ENCODE measurements at regions not wholly inside any gene's neighbourhood (a gene's known extent, or its start where the extent isn't known, plus 50 kb on each side); places are given as distances from the start of the nearest gene placed in this dataset.
"Not testable (repeated sequence)": the region's sequence is repeated elsewhere in the genome, so short reads cannot be mapped to it uniquely, and the experiment has no call there.

DNA sequence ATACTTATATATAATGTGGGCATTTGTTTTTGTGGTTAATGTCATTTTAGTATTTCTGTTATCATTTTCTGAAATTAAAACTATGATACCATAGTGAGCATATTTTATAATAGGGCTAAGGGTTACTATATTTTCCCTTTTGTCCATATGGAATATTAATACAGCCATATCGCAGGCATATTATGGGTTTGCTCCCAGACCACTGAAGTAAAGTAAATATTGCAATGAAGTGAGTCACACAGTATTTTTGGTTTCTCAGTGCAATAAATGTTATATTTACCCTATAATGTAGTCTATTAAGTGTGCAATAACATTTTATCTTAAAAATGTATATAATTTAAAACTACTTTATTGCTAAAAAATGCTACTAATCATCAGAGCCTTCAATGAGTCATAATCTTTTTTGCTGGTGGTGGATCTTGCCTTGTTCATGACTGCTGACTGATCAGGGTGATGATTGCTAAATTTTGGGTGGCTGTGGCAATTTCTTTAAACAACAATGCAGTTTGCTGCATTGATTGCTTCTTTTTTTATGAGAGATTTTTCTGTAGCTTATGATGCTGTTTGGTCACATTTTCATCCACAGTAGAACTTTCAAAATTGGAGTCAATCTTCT is 1044.5 kb upstream of the NOVA1 start:
- no peak for DNase-seq

DNA sequence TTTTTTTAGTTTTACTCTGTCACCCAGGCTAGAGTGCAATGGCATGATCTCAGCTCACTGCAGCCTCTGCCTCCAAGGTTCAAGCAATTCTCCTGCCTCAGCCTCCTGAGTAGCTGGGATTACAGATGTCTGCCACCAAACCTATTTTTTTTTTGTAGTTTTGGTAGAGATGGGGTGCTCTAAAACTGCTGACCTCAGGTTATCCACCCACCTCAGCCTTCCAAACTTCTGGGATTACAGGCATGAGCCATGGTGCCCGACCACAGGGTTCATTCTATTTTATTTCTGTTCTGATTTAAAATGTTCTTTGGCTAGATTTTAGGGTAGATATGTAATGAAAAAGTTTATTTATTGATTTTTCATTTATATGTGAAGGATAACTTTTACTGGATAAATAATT is 1062.8 kb upstream of the NOVA1 start:
- no peak for DNase-seq

- DNase-seq: no peak
These were observed 1070.7 kb upstream of the NOVA1 start for GRCh38 chr14:27668531-27668930.

DNA sequence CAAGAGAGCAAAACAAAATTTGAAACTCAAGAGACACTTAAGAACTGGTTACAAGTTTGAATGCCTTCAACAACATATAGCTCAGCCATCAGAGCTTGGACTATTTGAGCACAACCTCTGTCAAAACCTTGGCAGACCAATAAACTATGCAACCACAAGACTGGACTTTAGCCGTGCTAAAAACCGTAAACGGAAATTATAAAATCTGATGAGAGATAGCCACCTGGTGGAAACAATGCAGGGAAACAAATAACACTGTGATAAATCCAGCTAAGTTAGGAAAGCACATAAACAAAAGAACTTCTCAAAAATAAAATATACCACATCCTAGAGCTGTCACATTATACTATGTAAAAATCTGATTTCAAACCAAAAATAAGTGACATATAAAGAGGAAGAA is 1074.2 kb upstream of the NOVA1 start:
- no peak for DNase-seq

- DNase-seq: not testable (repeated sequence)
These were observed 1075.2 kb upstream of the NOVA1 start for GRCh38 chr14:27672811-27673737.

GRCh38 chr14:27686137-27686536 is 1080.5 kb upstream of the FOXG1 start:
- DNase-seq: no peak

DNA sequence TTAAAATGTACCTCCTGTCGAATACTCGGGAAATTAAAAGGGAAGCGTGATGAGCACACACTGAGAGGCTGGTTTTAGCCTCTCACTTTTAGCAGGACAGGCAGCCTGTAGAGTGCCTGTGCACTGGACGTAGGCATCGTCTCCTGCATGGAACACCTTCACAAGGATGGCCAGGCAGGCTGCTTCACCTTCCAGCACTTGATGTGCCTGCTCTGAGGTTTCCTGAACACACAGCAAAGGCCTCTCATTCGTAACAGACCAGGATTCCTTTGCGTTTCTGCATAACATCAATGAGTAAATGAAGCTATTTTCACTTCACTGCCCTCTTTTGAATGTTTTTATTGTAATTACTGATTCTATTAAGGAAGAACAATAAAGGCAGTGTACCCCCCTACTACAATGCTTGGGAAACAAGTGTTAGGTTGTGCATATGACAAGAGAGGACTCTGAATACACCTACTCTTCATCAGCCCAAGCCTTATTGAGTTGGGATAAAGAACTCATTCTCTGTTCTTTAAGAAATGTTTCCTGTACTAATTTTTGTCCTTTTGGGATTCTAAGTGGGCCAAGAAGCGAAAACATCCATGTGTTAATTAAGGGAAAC is 1077.6 kb upstream of the FOXG1 start:
- DNase-seq: no peak

DNA sequence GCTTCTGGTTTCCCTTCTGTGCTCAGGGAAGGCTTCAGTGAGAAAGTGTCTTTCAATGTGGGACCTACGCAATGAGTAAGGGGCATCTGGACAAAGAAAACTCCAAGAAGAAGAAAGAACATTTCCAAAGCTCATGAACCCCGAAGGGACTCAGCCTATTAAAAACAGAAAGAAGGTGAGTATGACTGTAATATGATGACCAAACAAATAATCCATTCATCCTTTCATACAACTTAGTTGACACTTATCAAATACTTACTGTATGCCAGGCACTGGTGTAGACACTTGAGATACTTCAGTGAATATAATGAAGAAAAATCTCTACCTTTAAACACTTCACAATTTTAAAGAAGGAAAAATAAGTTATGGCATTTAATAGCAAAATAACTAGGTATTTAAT is 1054.2 kb upstream of the FOXG1 start:
- no peak for DNase-seq

DNA sequence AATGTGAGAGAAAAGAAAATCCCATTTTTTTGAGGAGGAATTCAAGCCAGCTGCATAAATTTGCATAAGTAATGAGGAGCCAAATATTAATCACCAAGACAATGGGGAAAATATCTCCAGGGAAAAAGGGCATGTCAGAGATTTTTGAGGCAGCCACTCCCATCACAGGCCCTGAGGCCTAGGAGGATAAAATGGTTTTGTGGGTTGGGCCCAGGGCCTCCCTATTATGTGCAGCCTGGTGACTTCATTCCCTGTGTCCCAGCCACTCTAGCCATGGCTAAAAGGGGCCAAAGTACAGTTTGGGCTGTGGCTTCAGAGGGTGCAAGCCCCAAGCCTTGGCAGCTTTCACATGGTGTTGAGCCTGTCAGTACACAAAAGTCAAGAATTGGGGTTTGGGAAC is 1051.0 kb upstream of the FOXG1 start:
- no peak for DNase-seq

DNA sequence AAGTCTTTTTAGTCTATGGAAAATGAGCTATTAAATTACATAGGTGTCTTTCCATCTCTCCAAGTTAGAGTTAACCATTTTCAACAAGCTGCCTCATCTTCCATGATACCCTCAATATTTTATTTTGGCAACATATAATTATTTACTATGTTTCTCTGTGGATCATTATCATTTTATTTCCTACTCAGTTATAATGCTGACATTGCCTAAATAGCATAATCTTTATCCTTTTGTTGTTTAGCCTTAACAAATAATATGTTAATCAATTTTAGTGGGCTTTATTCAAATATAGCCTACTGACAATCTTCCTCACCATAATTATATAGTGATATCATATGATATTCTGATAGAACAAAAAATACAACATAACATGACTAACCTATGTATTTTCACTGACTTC is 1044.8 kb upstream of the FOXG1 start:
- no peak for DNase-seq

GRCh38 chr14:27725482-27725881 is 1041.1 kb upstream of the FOXG1 start:
- no peak for DNase-seq

- DNase-seq: no peak
These were observed 1039.3 kb upstream of the FOXG1 start for GRCh38 chr14:27727251-27727770.

DNA sequence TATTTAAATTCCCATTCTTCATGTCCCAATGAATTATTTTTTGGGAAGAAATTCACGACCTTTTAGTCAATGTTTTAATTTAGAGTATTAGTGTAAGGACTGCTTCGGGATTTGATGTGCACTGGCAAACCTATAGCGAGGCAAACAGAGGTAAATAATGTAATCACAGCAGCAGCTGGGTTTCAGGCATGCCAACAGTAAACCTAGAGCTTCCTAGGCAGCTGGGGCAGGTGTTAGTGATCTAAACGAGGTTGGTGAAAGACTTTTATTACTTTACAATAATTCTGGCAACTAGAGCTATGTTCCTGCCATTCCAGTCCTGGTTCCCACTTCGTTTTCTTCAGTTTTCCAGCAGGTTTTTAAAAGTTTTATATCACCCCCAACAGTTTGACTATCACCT is 1036.4 kb upstream of the FOXG1 start:
- DNase-seq: no peak

DNA sequence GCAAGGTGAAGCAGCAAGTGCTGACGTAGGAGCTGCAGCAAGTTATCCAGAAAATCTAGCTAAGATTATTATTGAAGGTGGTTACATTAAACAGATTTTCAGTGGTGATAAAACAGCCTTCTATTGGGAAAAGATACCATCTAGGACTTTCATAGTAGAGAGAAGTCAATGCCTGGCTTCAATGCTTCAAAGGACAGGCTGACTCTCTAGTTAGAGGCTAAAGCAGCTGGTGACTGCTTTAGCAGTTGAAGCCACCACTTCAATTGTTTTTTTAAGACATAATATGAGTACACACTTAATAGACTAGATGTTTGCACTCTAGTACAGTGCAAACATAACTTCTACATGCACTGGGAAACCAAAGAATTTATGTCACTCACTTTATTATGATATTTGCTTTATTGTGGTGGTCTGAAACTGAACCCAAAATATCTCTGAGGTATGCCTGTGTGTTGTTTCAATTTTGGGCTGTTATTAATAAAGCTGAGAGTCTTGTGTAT is 1026.9 kb upstream of the FOXG1 start:
- DNase-seq: no peak

- no peak for DNase-seq
These were observed 1016.5 kb upstream of the FOXG1 start for GRCh38 chr14:27750114-27750513.

DNA sequence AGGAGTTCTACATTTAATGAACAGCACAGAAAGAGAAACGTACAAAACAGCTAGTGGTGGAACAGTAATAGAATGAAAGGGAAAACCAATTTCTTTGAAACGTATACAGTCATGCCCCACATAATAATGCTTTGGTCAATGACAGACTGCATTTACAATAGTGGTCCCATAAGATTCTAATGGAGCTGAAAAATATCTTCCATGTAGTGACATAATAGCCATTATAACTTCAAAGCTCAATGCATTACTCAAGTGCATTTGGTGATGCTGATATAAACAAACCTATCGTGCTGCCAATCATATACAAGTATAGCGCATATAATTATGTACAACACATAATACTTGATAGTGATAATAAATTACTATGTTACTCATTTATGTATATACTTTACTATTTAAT is 1008.9 kb upstream of the FOXG1 start:
- not testable (repeated sequence) for DNase-seq

DNA sequence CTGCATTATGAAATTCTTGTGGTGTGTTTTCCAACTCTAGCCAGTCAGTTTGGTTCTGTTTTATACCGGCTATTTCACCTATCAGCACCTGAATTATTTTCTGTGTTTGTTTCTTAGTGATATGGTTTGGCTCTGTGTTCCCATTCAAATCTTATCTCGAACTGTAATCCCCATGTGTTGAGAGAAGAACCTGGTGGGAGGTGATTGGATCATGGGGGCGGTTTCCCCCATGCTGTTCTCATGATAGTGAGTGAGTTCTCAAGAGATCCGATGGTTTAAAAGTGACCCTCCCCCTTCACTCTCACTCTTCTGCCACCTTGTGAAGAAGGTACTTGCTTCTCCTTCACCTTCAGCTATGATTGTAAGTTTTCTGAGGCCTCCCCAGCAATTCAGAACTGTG is 1006.2 kb upstream of the FOXG1 start:
- not testable (repeated sequence) for DNase-seq

DNA sequence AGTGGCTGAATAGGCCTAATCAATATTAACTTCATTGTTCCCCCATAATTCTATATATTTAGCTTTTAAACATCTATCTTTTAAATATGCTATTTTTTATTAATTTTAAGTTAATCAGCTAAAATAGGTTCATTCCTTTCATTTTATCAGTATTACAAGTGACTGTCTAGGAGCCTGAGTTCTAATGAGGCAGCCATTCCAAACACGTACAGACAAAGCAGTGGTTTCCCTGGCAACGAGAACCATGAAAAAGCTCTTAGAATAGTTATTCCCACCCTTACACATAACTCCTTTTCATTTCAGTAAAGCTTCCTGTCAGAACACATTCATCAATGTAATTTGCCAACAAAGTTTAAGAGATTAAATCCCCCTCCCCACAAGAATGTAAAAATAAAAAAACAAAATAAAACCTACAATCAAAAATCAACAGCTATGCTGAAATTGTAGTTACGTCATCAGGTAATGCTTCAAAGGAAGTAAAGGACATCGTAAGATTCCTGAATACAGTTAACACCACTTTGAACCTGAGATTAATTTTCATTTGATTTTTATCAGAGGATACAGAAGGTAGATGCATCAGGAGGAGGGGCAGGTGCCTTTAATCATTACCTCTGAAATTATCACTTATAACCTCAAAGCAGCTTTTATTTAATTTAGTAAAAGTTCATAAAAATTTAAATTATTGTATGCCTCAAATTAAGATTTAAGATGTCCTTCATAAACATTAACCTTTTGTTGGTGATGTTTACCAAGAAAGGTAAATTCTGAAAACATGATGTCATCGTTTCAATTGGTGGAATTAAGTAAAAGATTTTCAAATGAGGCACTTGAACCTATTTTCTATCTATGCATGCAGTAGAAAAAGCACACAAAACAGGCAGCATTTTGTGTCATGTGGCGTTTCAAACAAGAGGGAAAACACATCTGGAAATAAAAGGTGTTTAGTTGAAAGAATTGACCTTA is 967.2 kb upstream of the FOXG1 start:
- not testable (repeated sequence) for DNase-seq

GRCh38 chr14:27817746-27818430 is 948.7 kb upstream of the FOXG1 start:
- DNase-seq: not testable (repeated sequence)

- not testable (repeated sequence) for DNase-seq
These were observed 940.4 kb upstream of the FOXG1 start for GRCh38 chr14:27826149-27826548.

DNA sequence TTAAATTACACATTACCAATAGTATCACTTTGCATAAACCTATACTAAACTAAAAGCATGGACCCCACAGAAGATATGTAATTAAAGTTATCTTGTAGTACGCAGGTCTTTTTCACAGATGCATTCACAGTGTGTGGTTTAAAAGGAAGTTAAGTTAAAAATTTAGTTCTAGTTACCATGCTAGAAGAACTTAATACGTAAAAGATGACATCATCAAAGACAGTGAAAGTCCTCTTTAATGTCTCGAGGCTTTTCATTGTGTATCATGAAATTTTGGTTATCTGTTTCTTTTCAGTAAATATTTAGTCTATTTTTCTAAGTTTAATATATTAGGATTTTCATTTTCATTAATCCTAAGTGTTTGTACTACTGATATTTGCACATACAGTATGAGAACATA is 934.6 kb upstream of the FOXG1 start:
- not testable (repeated sequence) for DNase-seq

DNA sequence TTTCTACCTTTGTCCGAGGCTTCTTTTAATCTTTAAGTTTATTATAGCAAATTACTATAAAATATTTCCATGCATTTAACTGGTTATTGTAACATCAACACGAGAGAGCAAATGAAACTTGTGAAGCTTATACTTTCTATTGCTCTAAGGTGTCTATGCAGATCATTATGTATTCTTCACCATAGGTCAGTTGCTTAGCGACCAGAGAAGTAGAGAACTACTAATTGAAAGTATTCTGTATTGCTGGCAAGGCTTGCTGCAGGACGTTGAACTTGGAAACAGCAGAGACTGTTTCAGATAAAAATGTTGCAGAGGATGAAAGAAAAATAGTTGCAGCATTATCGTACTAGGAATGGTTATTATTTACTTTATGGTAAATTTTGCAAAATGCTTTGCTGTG is 933.6 kb upstream of the FOXG1 start:
- not testable (repeated sequence) for DNase-seq
